Subcutaneous abdominal adipose tissue (tissue), 5 donors: ENCODE measurements at regions not wholly inside any gene's neighbourhood (a gene's known extent, or its start where the extent isn't known, plus 50 kb on each side); places are given as distances from the start of the nearest gene placed in this dataset.

Experiments used
- H3K27ac ChIP-seq: one replicate; pipeline ENCODE4 v1.7.0; 2013; ENCODE audit warnings: low read depth, mild to moderate bottlenecking, inconsistent platforms, low read length, moderate library complexity
- H3K27me3 ChIP-seq, 5 donors: one replicate each; pipeline ENCODE4 v1.7.0; 2013; ENCODE audit warnings: low read length in 5 of 5, inconsistent platforms in 1 of 5; ENCODE audit not compliant: control insufficient read depth in 5 of 5, insufficient read depth in 4 of 5
- H3K36me3 ChIP-seq, 5 donors: one replicate each; pipeline ENCODE4 v1.7.0; 2013; ENCODE audit warnings: low read length in 5 of 5; ENCODE audit not compliant: control insufficient read depth in 5 of 5, insufficient read depth in 5 of 5
- H3K4me1 ChIP-seq, 5 donors: one replicate each; pipeline ENCODE4 v1.7.0; 2013; ENCODE audit warnings: low read length in 5 of 5, mild to moderate bottlenecking in 3 of 5, moderate library complexity in 1 of 5; ENCODE audit not compliant: control insufficient read depth in 5 of 5, insufficient read depth in 5 of 5
- H3K4me3 ChIP-seq, 5 donors: one replicate each; pipeline ENCODE4 v1.7.0; 2013; ENCODE audit warnings: low read length in 5 of 5, low read depth in 1 of 5
- H3K9ac ChIP-seq, 5 donors: one replicate each; pipeline ENCODE4 v1.7.0; 2013; ENCODE audit warnings: low read length in 5 of 5, mild to moderate bottlenecking in 4 of 5, moderate library complexity in 3 of 5
- H3K9me3 ChIP-seq, 5 donors: one replicate each; pipeline ENCODE4 v1.7.0; 2013; ENCODE audit warnings: low read length in 5 of 5; ENCODE audit not compliant: control insufficient read depth in 5 of 5
- donor health status: healthy.
- donor health status: healthy.
- donor health status: healthy.
- donor health status: healthy.
- donor health status: healthy.

DNA sequence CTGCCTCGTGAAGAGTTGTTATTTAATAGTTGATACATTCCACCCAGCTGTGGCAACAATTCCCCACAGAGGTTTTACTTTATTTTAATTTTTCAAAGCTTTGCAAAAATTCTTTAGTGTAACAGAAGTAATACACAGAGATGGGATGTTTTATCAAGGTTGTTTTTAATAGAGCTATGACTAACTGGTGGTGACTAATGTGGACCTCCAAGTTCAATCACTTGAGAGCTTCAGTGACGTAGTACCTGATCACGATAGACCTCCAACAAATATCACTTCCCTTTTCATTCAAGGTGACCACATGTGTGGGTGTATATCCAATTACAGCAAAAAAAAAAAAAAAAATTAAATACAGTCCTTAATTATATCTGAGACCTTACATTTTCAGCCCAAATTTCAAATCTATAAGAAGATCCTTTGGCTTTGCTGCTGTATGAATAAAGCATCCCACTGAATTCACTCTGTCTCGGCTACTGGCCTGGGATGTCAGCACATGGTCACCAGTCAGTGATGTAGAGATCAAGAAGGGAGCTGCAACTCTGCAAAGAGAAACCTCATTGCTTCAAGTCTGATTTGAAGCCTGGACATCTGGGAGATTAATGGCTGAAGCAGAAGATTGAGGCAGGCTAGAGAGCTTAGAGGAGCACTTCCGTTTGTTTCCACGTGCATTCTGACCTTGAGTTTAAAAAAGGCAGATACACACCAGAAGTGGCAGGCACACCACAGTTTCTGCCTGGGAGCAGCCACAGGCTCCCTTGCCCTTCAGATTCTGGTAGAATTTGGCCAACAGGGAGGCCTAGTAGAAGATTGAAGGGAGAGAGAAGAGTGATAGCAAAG lies 345.9 kb upstream of the NOCT start:
- Histone ChIP-seq H3K9ac (no peak overlapping the region), H3K4me3 (no peak overlapping the region), H3K27ac (no peak overlapping the region), H3K4me1 (peaks cover 2 to 19% (median 13%) of the 10 kb centered on the region in 5 donors), H3K27me3 (no peaks in the 10 kb centered on the region), H3K36me3 (no peaks in the 10 kb centered on the region), H3K9me3 (no peaks in the 10 kb centered on the region)

- no peaks in the 10 kb centered on the region for H3K27me3 ChIP-seq
- H3K4me1 ChIP-seq = peaks cover 3 to 18% (median 11%) of the 10 kb centered on the region in 5 donors
- no peak overlapping the region for H3K4me3 ChIP-seq
- H3K27ac ChIP-seq = no peak overlapping the region
- H3K9me3 ChIP-seq = no peaks in the 10 kb centered on the region
- no peaks in the 10 kb centered on the region for H3K36me3 ChIP-seq
- H3K9ac ChIP-seq = no peak overlapping the region
These were observed 347.3 kb upstream of the NOCT start for GRCh38 chr4:138668309-138668708.

DNA sequence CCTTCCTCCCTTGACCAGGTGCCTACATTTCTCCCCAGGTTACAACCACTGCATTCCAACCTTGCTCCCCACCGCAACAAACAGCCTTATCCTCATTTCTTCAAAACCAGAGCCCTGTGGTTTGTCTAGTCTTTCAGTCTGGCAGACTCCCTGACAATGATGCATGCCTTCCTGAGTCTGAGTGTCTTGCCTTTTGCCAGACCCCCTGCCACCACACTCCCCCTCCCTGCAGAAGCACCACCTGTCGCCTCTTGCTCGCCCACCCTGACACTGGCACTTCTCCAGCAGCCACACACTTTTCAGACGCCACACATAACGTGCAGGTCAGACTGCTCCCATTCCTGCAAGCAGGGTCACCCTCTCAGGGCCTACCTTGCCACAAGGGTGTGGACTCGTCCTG lies 349.2 kb upstream of the NOCT start:
- Histone ChIP-seq H3K9me3 (no peaks in the 10 kb centered on the region), H3K4me3 (no peak overlapping the region), H3K4me1 (peaks cover 0 to 10% (median 0%) of the 10 kb centered on the region in 5 donors), H3K36me3 (no peaks in the 10 kb centered on the region), H3K9ac (no peak overlapping the region), H3K27ac (no peak overlapping the region), H3K27me3 (no peaks in the 10 kb centered on the region)

GRCh38 chr4:138665851-138666250 lies 349.7 kb upstream of the NOCT start:
- no peak overlapping the region for H3K4me3 ChIP-seq
- H3K36me3 ChIP-seq = no peaks in the 10 kb centered on the region
- no peak overlapping the region for H3K9ac ChIP-seq
- no peaks in the 10 kb centered on the region for H3K9me3 ChIP-seq
- H3K4me1 ChIP-seq = peaks cover 0 to 8% (median 0%) of the 10 kb centered on the region in 5 donors
- no peak overlapping the region for H3K27ac ChIP-seq
- no peaks in the 10 kb centered on the region for H3K27me3 ChIP-seq

DNA sequence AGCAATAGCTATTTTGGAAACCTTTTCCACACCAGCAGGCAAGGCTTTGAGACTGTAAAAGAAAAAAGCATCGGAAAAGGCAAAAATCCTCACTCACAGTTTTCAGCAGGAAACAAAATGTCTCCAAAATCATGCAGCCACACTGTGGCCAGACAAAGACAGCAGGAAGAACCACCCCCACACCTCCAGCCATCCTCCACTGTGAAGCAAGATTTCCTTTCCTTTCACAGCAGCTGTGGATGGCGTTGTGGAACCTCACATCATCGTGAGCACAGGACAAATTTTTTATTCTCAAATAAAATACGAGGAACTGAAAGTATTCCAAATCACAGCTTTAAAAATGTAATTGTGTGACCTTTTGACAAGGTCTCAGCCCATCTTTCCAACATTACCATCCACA lies 351.7 kb upstream of the NOCT start:
- no peaks in the 10 kb centered on the region for H3K27me3 ChIP-seq
- no peak overlapping the region for H3K9ac ChIP-seq
- no peak overlapping the region for H3K4me3 ChIP-seq
- H3K4me1 ChIP-seq = peaks cover 0 to 8% (median 0%) of the 10 kb centered on the region in 5 donors
- no peaks in the 10 kb centered on the region for H3K9me3 ChIP-seq
- H3K36me3 ChIP-seq = no peaks in the 10 kb centered on the region
- no peak overlapping the region for H3K27ac ChIP-seq

GRCh38 chr4:138659812-138660316 lies 355.7 kb upstream of the NOCT start:
- Histone ChIP-seq H3K9me3 (no peaks in the 10 kb centered on the region), H3K27ac (no peak overlapping the region), H3K36me3 (no peaks in the 10 kb centered on the region), H3K4me1 (peaks cover 0 to 8% (median 0%) of the 10 kb centered on the region in 5 donors), H3K9ac (no peak overlapping the region), H3K4me3 (no peak overlapping the region), H3K27me3 (no peaks in the 10 kb centered on the region)

DNA sequence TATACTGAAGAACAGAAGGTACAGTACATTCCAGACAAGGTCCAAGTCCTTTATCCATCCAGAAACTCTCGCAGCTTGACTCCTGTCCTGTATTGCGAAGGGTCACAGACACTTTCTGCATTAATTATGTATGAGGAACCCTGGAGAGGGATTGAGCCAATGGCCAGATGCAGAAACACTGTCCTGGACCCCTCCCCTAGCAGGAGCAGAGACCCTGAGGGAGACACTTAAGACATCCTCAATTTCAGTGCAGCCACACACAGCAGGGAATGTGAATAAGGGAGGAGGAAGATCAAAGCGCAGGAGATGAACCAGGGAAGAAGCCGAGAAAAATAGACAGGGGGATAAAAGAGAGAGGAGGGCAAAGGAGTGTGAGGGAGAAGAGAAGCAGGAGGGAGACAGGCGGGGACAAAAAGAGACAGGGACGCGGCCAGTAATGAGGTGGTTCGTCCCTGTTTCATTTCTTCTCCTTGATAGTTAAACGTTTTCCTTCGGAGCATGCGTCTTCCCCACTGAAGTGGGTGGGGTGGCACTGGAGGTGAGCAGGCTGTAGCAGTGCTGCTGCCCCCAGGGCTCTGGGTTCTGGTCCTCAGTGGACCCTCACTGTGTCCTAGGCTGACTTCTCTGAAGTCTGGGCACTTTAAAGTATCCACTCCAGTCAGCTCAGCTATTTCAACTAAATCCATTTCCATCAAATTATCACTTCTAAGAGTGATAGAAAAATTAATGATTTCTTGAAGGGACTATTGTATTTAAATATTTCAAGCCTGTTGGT lies 356.4 kb upstream of the NOCT start:
- no peak overlapping the region for H3K4me3 ChIP-seq
- peaks cover 0 to 8% (median 0%) of the 10 kb centered on the region in 5 donors for H3K4me1 ChIP-seq
- no peak overlapping the region for H3K27ac ChIP-seq
- H3K36me3 ChIP-seq = no peaks in the 10 kb centered on the region
- no peak overlapping the region for H3K9ac ChIP-seq
- no peaks in the 10 kb centered on the region for H3K27me3 ChIP-seq
- H3K9me3 ChIP-seq = no peaks in the 10 kb centered on the region

DNA sequence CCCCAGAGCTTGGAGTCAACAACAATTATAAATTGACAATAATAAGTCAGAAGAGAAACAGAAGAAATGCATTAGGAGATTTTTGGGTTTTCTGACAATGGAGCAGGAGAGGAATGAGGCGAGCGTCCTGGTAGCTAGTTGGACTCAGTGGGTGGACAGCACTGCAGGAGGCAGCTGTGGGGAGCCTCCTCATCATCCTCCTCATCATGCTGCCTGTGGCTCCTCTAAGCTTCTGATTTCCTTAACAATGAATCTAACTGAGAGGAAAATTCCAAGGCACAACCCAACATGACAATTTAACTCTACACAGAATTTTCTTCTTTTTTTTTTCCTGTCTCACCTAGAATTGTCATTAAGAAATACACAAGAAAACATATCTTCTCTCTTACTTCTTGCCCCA lies 357.1 kb upstream of the NOCT start:
- no peak overlapping the region for H3K27ac ChIP-seq
- no peaks in the 10 kb centered on the region for H3K27me3 ChIP-seq
- H3K36me3 ChIP-seq = no peaks in the 10 kb centered on the region
- H3K9ac ChIP-seq = no peak overlapping the region
- H3K4me3 ChIP-seq = no peak overlapping the region
- peaks cover 0 to 8% (median 0%) of the 10 kb centered on the region in 5 donors for H3K4me1 ChIP-seq
- H3K9me3 ChIP-seq = no peaks in the 10 kb centered on the region

- no peak overlapping the region for H3K9ac ChIP-seq
- no peak overlapping the region for H3K27ac ChIP-seq
- H3K36me3 ChIP-seq = no peaks in the 10 kb centered on the region
- no peaks in the 10 kb centered on the region for H3K4me1 ChIP-seq
- H3K9me3 ChIP-seq = no peaks in the 10 kb centered on the region
- H3K4me3 ChIP-seq = no peak overlapping the region
- no peaks in the 10 kb centered on the region for H3K27me3 ChIP-seq
These were observed 358.6 kb upstream of the NOCT start for GRCh38 chr4:138656990-138657389.

- no peaks in the 10 kb centered on the region for H3K27me3 ChIP-seq
- no peak overlapping the region for H3K9ac ChIP-seq
- no peaks in the 10 kb centered on the region for H3K9me3 ChIP-seq
- no peak overlapping the region for H3K27ac ChIP-seq
- H3K4me1 ChIP-seq = peaks cover 0 to 4% (median 0%) of the 10 kb centered on the region in 5 donors
- H3K36me3 ChIP-seq = no peaks in the 10 kb centered on the region
- H3K4me3 ChIP-seq = no peak overlapping the region
These were observed 359.6 kb upstream of the NOCT start for GRCh38 chr4:138655985-138656384.
